ENCODE measurements at regions not wholly inside any gene's neighbourhood (a gene's known extent, or its start where the extent isn't known, plus 50 kb on each side); places are given as distances from the start of the nearest gene placed in this dataset.

- TF ChIP-seq CTCF (CRISPR knock-in tag; IDR thresholded peaks at IDR 0.05) (no peak), BRCA1 (CRISPR knock-in tag; IDR thresholded peaks at IDR 0.05) (no peak), ZNF792 (CRISPR knock-in tag; IDR thresholded peaks at IDR 0.05) (no peak), MTERF4 (CRISPR knock-in tag; IDR thresholded peaks at IDR 0.05) (no peak), HOXA9 (CRISPR knock-in tag; IDR thresholded peaks at IDR 0.05; ENCODE audit: borderline replicate concordance) (no peak)
Observed at GRCh38 chr2:120480903-120481445, 135.0 kb downstream of the INHBB start.
